Medulla oblongata (tissue), 1 donor: ENCODE measurements at regions not wholly inside any gene's neighbourhood (a gene's known extent, or its start where the extent isn't known, plus 50 kb on each side); places are given as distances from the start of the nearest gene placed in this dataset.

ENCODE experiments used
- DNase-seq: peaks from one replicate; pipeline ENCODE4 v3.0.0-alpha.2; 2015; ENCODE audit errors: extremely low spot score

DNA sequence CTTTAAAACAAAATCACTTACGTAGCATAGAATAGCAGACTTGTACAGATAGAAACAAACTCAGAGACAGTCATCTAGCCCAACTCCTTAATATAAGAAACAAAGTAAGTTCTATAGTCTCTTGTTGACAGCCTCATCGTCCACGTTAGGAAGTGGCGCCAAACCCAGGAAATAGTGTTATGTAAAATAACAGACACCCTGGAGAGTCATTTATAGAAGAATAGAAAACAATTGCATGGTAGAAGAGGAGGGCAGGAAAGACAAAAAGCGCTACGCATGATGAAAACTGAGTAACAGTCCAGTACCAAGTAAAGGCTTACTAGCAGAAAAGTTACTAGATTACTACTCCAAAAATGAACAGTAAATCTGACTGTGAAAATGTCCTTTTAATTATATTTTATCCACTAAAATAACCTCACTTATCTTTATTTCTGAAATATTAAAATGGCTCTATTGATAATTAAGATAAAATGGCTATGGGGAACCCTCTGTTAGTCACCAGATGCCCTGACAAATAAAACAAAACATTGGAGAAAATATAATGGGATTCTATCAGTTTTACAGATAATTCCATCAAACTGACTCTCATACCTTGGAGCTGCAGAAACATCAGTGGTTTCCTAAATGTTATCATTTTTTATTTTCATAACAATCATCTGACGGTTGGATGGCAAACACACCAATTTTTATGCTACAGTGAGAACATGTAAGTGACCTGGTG lies 434.0 kb upstream of the C9orf72 start:
- DNase-seq = no peak

DNA sequence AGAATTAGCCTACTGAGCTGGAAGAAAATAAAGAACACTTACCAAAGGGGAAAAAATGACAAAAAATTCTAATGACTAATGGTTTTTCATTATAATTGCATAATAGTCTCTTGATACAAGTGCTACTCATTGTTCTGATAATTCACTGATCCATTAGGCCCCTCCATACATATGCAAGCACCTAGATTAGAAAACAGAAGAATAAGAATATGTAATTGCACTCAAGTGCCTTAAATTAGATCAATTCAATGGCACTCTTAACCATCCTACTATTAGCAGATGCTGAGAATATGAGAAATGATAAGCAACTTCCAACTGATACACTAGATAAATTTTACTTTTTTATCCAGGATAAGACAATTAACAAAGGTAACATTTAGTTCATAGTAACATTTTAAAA lies 440.9 kb upstream of the C9orf72 start:
- no peak for DNase-seq

DNA sequence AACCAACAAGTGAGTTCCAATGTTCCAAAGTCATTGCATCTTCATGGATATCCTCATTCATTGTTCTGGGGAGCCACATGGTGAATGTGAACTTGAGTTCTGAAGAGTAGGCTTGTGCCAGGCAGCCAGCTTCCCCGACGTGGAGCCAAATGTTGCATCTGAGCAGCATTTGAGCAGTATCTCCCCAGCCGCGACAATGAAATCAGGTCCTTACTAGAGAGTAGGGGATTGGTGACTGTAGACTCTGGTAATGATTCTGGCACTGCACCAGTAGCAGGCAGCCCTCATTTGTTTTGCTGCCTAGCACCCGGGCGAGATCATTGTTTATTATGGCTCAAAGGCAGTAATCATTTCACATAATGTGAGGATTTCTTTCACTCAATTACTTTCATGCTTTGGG lies 451.4 kb upstream of the C9orf72 start:
- DNase-seq = peak; percentile 10

DNA sequence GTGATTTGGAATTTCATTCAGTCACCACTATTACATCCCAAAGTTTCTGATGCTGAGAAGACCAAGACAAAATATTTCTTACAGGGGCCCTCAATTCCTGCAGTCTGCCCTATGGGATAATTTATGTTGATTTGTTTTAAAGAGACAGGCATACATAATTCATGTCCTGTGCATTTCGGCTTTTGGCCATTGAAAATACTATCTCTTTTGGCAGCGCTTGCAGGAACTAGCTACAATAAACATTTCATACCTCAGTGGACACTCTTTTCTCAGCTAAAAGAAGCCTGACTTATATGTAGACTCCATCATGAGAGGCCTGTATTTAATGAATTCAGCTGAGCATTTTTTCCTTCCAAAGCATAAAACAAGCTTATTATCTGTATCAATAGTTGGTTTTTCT lies 451.9 kb upstream of the C9orf72 start:
- DNase-seq = no peak

DNA sequence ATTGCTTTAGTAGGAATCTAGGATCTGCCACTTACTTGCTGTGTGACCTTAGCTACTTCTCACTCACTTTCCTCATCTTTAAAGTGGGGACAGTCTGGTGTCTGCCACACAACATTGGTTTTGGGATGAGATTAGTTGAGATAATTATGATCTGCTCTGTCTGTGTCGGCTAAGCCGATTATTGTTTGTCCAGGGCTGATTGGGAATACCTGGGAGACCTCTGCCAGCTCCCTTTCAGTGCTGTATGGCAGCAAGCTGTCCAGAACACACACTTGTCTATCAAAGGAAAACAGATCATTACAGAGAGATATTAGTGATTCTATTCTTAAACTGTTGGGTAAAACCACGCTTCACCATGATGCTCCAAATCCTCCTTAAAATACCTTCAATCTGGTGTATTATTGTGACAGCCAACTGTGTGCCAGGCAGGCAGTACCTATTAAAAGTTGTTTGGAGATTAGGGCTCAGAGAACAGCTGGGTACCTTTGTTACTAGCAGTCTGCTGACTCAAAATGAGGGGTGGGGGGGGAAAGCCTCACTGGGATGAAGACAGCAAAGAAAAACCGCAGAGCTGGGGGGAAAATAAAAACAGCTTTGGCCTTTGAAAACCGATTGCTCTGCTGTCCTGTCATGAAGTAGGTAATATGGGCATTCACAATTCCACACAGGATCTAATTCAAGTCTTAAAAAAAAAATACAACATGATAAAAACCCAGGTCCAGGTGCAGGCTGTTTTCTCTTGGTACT lies 458.4 kb upstream of the C9orf72 start:
- no peak for DNase-seq

DNA sequence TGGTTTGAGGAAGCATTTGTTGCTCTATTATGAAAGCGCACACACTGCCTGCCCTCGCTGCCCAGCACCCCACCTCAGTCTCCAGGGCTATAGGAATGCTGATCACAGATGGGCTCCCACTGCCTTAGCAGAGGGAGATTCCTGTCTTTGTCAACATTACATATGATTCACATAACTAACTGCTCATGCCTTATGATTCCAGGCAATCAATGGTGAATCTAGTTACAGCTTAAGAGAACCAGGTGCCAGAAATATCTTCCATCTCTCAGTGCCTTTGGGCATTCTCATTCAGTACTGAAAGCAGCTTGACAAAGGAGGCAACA lies 458.9 kb upstream of the C9orf72 start:
- no peak for DNase-seq

DNA sequence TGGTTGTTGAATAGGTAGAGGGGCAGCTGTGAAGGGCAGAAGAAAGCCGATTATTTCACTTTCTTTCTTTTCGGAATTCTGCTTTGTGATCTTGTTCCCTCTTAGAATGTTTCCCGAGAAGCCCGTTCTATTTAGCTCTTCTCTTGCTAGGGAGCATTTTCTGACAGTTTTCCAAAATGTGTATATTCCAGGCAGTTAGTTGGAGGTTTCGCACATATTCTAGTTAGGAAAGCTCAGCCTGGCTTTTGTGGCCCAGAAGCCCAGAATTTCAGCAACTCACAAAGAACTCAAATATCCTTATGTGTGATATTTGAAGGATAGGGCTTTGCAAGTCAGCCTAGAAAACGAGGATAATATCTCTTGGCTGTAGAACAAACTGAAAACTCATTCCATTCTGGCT lies 461.0 kb upstream of the C9orf72 start:
- DNase-seq = no peak

DNA sequence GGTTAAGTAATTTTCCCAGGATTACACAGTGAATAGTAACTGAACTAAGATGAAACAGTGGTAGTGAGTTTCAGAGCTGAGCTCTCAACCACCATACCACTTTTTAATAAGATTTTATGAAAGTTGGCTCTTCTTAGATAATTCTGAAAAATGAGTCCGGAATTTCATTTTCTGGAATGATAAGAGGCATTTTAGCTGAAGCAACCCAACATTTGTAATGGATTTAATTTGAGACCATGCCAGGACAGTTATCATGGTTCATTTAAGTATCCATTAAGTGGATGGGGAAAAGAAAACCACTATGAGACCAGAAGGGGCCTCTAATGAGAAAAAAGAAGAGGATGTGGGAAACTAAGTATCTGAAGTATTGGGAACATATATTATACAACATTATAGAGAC lies 464.7 kb upstream of the C9orf72 start:
- DNase-seq = no peak

DNA sequence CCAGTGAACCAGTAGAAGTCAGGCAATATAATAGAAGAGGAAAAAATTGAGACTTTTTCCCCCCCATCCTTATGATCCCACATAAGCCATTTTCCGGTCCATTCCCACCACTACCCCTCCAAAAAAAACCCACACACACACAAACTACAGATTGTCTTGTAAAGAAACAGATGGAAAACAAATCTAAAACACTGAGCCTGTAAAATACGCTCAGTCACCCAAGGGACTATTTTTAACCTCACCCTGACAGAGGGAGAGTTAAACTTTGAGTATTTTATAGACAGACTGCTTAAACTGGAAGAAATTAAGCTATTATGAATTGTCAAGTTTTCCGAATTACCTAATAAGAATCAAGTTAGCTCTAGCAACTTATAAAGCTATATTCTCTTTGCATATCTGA lies 471.8 kb upstream of the C9orf72 start:
- DNase-seq = no peak

DNA sequence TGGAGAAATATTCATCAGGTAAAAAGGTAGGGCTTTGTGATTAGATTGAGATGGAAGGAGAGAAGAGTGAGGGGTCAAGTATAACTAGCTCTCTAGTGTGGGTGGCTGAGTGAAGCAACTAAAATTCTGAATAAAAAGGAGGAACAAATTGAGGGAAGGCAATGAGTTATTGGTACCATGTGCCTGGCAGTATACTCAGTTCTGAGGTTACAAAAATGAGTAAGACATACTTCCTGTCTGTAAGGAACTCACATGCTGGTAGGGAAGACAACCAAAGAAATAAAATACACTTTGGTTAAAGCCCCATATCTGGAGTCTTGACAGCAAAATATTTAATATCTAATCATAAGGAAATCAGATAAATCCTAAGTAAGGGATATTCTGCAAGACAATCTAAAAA lies 476.8 kb upstream of the C9orf72 start:
- DNase-seq = no peak

DNA sequence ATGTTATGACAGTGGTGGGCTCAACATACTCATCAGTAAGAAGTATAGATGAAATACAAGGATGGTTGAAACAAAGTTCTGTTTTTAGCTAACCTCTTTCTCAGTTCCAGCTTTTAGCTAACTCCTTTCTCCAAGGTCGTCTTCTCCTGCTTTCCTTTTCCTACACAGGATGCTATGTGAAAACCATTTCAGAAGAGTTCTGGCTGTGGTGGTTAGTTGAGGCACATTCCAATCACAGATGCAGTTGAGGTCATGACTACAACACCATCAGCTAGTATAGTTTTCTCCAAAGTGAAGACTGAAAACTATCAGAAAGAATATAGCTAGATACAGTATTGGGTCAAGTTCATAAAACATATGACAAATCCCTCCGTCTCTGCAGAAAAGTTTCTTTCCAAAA lies 477.7 kb upstream of the C9orf72 start:
- DNase-seq = no peak

DNA sequence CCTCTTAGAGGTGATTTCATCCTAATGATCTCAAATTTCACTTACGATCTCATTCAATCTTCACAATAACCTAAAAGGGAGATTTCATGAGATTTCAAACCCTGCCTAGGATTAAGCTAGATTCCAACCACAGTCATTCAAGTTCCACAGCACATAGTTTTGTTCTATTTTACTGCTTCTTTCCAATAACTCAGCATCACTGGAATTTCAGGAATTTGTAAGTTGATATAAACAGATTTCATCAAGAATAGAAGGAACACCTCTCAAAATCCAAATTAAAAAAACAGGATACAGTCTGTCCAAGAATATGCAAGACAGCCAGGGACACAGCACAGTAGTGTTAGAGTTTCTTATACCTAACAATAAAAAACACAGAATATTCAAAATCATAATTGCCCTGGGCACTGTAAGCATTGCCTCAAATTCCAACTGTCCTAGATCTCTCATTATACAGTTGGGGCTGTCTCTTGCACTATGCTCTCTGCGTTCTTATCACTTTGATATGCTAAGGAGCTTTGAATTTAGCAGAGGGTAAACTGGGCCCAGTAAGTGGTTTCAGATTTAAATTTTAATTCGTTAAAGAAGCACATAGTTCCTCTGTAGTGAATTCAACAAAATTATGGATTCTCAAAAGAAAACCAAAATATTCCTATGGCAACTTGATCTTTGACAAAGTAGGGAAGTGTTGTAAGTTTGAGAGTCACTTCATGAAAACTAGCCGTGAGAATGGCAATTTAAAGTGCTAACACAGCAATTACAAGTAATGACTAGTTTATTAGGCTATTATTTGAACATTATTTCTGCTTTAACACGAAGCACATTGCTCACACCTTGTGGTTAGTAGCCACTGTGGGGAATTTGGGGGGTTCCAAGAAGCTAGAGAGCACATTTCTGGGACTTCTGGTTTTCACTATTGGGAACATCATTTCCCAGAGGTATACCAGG lies 478.6 kb upstream of the C9orf72 start:
- DNase-seq = no peak

DNA sequence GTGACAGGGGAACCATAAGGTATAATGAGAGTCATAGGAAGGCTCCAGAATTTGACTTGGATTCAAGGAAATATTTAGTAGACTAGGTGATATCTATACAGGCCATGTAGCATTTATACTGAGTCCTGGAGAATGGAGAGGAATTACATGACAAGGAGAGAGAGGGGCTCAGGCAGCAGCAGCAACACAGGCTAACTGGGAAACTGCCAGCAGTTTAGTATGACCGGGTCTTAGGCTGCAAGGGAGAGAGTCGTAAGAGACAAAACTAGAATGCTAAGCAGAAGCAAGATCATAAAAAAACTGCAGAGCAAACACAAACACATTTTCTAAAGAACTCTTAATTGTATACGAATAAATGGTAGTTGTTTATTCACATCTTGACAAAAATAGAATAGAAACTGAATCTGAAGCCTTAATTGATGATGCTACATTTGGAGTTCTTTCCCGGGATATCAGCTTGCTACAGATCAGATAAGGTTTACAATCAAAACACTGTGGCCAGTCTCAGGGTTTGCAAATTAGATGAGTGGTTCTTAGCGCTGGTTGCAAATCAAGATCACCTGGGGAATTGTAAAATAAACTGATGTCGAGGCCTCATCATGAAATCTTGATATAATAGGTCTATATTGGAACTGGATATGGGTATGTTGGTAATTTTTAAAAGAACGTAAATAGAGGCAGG lies 480.0 kb upstream of the C9orf72 start:
- no peak for DNase-seq

DNA sequence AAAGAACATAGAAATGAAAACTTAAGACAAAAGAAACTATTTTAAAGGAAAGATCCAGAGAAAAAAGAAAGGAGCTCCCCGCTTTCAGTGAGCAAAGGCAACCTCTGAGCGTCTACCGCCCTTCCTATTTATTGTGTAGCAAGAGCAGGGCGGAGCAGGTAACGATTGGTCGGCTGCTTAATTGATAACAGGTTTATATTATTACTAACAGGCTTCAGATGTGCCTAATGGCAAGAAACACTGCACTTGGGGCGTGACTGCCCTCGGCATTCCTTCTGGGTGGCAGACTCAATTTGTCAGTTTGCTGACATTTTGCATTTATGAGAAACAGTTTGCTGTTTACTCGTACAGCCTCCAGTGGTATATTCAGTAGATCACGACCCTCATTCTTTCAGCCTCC lies 482.7 kb upstream of the C9orf72 start:
- DNase-seq = no peak

DNA sequence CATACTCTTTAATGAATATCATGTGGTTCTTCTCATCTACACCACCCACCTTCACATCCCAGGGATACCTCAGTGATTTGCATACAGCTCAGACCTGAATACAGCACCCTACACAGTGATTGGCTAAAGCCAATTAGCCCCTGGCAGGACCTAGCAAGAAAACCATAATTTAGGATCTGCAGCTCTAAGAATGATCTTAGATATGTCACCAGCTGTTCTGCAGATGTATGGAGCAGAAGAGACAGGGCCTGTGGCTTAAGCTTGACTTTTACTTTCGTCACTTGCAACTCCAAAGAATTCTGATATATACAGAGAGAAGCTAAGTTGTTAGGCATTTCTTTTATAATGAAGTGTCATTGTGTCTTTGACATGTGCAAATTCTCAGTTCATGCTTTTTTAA lies 483.2 kb upstream of the C9orf72 start:
- DNase-seq = no peak

DNA sequence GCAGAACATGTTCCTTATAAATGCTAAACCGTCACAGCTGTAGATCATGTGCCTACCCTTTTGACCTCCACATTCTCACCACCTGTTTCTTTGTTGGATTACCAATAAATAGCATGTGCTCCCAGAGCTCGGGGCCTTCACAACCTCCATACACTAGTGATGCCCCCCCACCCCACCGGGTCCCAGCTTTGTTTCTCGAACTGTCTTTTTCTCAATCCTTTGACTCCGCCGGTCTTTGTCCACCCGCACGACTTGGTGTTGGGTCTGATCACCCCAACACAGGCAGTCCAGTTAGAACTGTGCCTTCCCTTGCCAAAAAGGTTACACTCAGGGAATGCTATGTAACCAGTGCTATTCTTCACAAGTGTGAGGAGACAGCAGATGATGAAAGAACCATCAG lies 485.9 kb upstream of the C9orf72 start:
- no peak for DNase-seq

DNA sequence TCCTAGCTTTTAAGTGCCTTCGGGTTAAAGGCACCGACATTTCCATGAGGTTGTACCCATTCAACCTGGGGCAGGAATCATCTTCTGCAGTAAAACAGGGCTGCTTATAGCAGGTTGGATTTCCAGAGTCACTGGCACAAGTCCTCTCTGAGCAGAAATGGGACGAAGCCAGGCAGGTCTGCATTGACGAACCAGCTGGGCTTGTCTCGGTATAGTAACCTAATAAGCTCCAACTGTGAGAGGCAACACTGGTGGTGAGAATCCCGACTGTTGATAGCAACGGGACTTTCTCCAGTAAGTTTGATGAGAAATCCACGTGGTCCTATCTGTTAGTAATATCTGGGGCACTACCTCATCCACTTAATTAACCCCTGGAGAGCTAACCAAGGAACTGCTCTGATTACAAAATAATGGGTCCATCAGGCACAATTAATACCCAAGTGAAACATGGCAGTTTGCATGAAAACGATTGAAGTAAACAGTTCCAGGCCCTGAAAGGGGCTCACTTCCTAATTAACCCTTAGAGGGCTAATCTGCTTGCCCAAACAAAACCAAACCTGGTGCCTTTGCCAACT lies 491.0 kb upstream of the C9orf72 start:
- no peak for DNase-seq

DNA sequence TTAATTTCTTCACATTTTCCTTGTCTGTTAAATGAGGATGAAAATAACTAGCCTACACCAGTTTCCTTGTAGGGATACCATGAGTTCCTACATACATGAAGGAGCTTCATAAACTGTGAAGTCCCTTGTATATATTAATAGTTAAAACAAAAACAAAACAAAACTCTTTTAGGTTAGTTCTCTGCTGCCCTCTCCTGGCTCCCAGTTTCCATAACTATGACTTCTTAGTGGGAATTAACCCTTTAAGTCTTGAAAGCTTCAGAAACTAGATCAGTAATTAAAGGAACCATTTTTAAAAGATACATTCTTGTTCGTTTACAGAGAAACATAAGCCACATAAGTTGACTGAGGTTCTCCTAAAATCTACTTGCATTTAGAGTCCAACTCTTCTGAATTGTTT lies 500.0 kb upstream of the C9orf72 start:
- DNase-seq = peak; percentile 73

DNA sequence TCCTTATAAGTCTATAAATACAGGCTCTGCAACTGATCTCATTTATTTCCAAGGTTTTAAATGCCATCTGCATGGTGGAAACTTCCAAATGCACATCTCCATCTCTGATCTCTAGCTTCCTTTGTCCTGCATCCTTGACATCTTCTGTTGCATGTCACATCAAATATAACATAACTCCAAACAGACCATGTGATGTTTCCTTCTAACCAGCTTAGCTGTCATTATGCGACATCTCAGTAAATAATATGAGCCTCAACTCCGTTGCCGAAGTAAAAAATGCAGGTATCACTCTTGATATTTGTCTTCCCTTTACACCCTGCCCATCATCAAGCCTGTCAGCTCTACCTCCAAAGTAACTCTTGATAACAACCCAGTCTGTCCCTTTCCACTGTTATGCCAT lies 506.4 kb upstream of the C9orf72 start:
- no peak for DNase-seq

DNA sequence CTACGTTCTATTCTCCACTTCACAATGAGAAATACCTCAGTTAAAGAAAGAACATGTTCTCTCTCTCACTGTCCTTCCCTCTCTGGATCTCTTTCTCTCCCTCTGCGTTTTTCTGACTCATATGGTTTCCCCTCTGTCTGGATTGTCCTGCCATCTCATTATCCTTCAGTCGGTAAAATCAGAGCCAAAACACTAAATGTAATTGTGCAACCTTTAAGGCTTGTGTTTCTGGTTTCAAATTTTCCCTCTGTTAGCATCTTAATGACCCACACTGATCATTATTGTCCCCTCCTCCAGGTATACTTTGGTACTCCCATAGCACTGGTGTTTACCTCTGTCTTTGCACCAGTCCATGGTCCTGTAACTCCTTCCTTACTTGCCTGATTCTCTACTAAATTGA lies 509.4 kb upstream of the C9orf72 start:
- no peak for DNase-seq

DNA sequence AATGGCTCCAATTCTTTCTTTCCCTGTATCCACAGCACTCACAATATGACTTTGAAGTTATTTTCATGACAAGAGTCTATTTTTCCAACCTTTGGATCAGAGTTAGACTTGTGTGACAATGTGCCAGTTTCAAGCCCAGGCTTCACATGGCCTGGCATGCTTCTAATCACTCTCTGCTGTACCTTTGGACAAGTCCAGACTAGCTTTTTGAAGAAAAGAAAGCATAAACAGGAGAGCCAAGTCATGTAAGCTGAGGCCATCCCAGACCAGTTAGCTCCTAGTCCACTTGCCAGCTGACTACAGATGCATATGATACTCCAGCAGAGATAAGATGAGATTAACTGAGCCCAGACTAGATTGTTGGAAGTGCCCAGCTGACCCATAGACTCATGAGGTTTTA lies 513.6 kb upstream of the C9orf72 start:
- no peak for DNase-seq
